Naive thymus-derived CD4-positive, alpha-beta T cell (primary cell): ENCODE measurements at regions not wholly inside any gene's neighbourhood (a gene's known extent, or its start where the extent isn't known, plus 50 kb on each side); places are given as distances from the start of the nearest gene placed in this dataset.
"Not testable (repeated sequence)": the region's sequence is repeated elsewhere in the genome, so short reads cannot be mapped to it uniquely, and the experiment has no call there.

ENCODE experiments used
- ATAC-seq: fragments of 150-1000 bp; cut with Tn5 transposase; 2 replicates; pipeline ENCODE4 v1.10.0; 2021; ENCODE audit warnings: mild to moderate bottlenecking, moderate library complexity
- CTCF ChIA-PET: fragments of 350-600 bp; sonication (Branson Sonifier 250); formaldehyde crosslinking; loops from one replicate; lab custom pipeline; 2021; ENCODE audit warnings: antibody characterized with exemption; lab: Charles Lee
- POLR2A ChIA-PET: fragments of 350-600 bp; sonication (Branson Sonifier 250); formaldehyde crosslinking; loops from one replicate; lab custom pipeline; 2021; ENCODE audit warnings: antibody characterized with exemption, inconsistent platforms; lab: Charles Lee
- DNase-seq, 9 donors: peaks; one replicate each; pipeline versions ENCODE4 v3.0.0 to v3.0.0-alpha.2; 2020 to 2022; ENCODE audit warnings: mixed read lengths in 1 of 9
- H3K27ac ChIP-seq: one replicate; pipeline ENCODE4 v1.7.0; 2013; ENCODE audit warnings: mild to moderate bottlenecking, low read depth, low read length, moderate library complexity
- H3K27me3 ChIP-seq, 2 donors: one replicate each; pipeline ENCODE4 v1.7.0; 2013; ENCODE audit warnings: low read length in 2 of 2, mild to moderate bottlenecking in 2 of 2, moderate library complexity in 2 of 2; ENCODE audit not compliant: control insufficient read depth in 2 of 2, insufficient read depth in 2 of 2
- H3K36me3 ChIP-seq, 3 experiments: 1 replicate in 2 of 3; 2 replicates in 1 of 3; pipeline ENCODE4 v1.7.0; 2013; ENCODE audit warnings: low read length in 3 of 3, mild to moderate bottlenecking in 3 of 3, moderate library complexity in 1 of 3; ENCODE audit not compliant: insufficient read depth in 3 of 3, control insufficient read depth in 2 of 3
- H3K4me1 ChIP-seq, 2 donors: one replicate each; pipeline ENCODE4 v1.7.0; 2013; ENCODE audit warnings: low read length in 2 of 2, mild to moderate bottlenecking in 2 of 2, moderate library complexity in 1 of 2; ENCODE audit not compliant: control insufficient read depth in 2 of 2, insufficient read depth in 2 of 2
- H3K4me3 ChIP-seq: 2 replicates; pipeline ENCODE4 v1.7.0; 2013; ENCODE audit warnings: mild to moderate bottlenecking, low read length
- H3K9me3 ChIP-seq, 3 experiments: 1 replicate in 2 of 3; 2 replicates in 1 of 3; pipeline ENCODE4 v1.7.0; 2013; ENCODE audit warnings: low read length in 3 of 3; ENCODE audit not compliant: control insufficient read depth in 2 of 3
- H3K27ac Mint-ChIP-seq, 9 donors: one replicate each; pipeline ENCODE4 v1.8.0; 2020 to 2022; ENCODE audit warnings: mixed read lengths in 9 of 9, mild to moderate bottlenecking in 8 of 9, moderate library complexity in 5 of 9, inconsistent platforms in 2 of 9
- H3K27me3 Mint-ChIP-seq, 5 donors: one replicate each; pipeline ENCODE4 v1.8.0; 2021 to 2022; ENCODE audit warnings: mixed read lengths in 5 of 5, mild to moderate bottlenecking in 1 of 5
- H3K36me3 Mint-ChIP-seq, 5 donors: one replicate each; pipeline ENCODE4 v1.8.0; 2020 to 2022; ENCODE audit warnings: mixed read lengths in 5 of 5, mild to moderate bottlenecking in 3 of 5, inconsistent platforms in 1 of 5
- H3K4me1 Mint-ChIP-seq, 7 donors: one replicate each; pipeline ENCODE4 v1.8.0; 2020 to 2022; ENCODE audit warnings: mixed read lengths in 7 of 7, mild to moderate bottlenecking in 3 of 7, inconsistent platforms in 1 of 7
- H3K4me3 Mint-ChIP-seq, 10 donors: one replicate each; pipeline ENCODE4 v1.8.0; 2020 to 2022; ENCODE audit warnings: mild to moderate bottlenecking in 10 of 10, mixed read lengths in 10 of 10, moderate library complexity in 6 of 10, inconsistent platforms in 2 of 10
- H3K9me3 Mint-ChIP-seq, 11 donors: one replicate each; pipeline ENCODE4 v1.8.0; 2020 to 2022; ENCODE audit warnings: mixed read lengths in 11 of 11, mild to moderate bottlenecking in 4 of 11, inconsistent platforms in 1 of 11, moderate library complexity in 1 of 11
- intact Hi-C, 2 donors: fragments of 100-400 bp; cut with micrococcal nuclease; formaldehyde crosslinking; loops; one replicate each; pipeline ENCODE4 v1.15.1; 2023

DNA sequence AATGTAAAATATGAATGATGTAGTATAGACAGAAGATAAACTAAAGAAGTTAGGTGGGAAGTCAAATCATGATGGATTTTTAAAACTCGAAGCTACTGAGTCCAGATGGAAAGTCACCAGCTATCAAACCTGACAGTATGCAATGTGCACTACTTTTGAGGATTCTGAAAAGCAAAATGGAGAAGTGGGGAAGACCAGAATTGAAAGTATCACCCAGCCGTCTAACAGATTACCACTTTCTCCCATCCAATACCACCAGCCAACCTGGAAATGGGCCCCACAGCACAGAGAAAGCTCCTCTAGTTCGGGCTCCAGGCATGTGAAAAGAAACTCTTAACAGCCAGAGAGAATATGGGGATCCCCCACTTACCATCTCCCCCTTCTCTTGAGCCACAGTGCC is 67.9 kb upstream of the SRRM3 start:
- Mint-ChIP-seq H3K4me3 (peak overlapping the region; percentile 59 to 95 (median 81)), H3K36me3 (no peaks in the 10 kb centered on the region), H3K27ac (peak overlapping the region; percentile 88 to 99 (median 94)), H3K27me3 (no peaks in the 10 kb centered on the region), H3K9me3 (peaks cover 0 to 6% (median 0%) of the 10 kb centered on the region in 11 donors), H3K4me1 (peaks cover 28 to 55% (median 40%) of the 10 kb centered on the region in 7 donors)
- Histone ChIP-seq H3K9me3 (no peaks in the 10 kb centered on the region), H3K4me3 (peak overlapping the region; percentile 28), H3K27me3 (no peaks in the 10 kb centered on the region), H3K4me1 (peaks cover 0 to 13% of the 10 kb centered on the region in 2 donors), H3K27ac (peak overlapping the region; percentile 41), H3K36me3 (no peaks in the 10 kb centered on the region)
- CTCF ChIA-PET, result no interaction called here
- intact Hi-C loops, result loop anchor here (1.0 to 5.0 kb wide), 3 partner anchors 9 to 267 kb away; no protein-coding TSS in a partner anchor
- POLR2A ChIA-PET, result no interaction called here
- ATAC-seq (peak; percentile 31), DNase-seq (no peak)

GRCh38 chr7:76135263-76135662 is 66.4 kb upstream of the SRRM3 start:
- H3K27me3 ChIP-seq, H3K4me3 ChIP-seq, H3K36me3 ChIP-seq, H3K27ac ChIP-seq, H3K4me3 Mint-ChIP-seq, H3K27ac Mint-ChIP-seq, H3K9me3 ChIP-seq, intact Hi-C loops, H3K36me3 Mint-ChIP-seq, POLR2A ChIA-PET, H3K27me3 Mint-ChIP-seq, DNase-seq, ATAC-seq, CTCF ChIA-PET: not testable (repeated sequence)
- peaks cover 0 to 10% (median 0%) of the 10 kb centered on the region in 11 donors for H3K9me3 Mint-ChIP-seq
- peaks cover 0 to 13% of the 10 kb centered on the region in 2 donors for H3K4me1 ChIP-seq
- H3K4me1 Mint-ChIP-seq, result peaks cover 26 to 55% (median 40%) of the 10 kb centered on the region in 7 donors

DNA sequence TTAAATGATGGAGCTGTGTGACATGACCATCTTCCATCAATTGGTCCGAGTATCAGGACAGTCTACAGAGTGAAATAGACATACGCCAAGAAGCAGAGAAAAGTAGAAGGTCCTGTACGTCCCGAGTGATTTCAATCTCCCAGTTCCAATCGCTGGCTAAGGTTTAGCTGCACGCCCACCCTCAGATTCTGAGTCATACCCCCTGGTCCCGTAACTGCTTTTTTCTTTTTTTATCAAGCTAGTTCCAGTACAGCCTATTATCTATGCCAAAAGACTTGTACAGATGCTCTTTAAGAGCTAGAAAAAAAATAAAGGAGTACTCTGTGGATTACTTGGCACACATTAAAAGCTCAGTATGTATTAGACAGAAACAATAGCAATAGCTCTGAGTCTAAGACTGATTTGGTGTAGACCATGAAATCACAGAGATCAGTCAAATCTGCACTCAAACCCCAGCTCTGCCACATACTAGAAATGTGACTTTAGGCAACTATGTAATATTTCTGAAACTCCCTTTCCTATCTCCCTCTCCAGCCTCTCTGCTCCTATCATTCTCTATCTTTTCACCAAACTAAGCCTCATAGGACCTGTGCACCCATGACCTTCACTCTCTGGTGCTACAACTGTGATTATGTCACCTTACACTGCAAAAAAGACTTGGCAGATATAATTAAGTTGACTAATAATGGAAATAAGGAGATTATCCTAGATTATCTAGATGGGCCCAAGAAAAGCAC is 63.0 kb upstream of the SRRM3 start:
- intact Hi-C loops, DNase-seq, H3K4me3 ChIP-seq, H3K27me3 ChIP-seq, H3K4me3 Mint-ChIP-seq, H3K27me3 Mint-ChIP-seq, H3K27ac ChIP-seq, H3K36me3 ChIP-seq, H3K36me3 Mint-ChIP-seq, POLR2A ChIA-PET, H3K9me3 ChIP-seq, H3K9me3 Mint-ChIP-seq, ATAC-seq, CTCF ChIA-PET: not testable (repeated sequence)
- peak overlapping the region in 1 of 9 donors; percentile 8 for H3K27ac Mint-ChIP-seq
- peaks cover 5 to 37% (median 28%) of the 10 kb centered on the region in 7 donors for H3K4me1 Mint-ChIP-seq
- peaks cover 0 to 19% of the 10 kb centered on the region in 2 donors for H3K4me1 ChIP-seq

- intact Hi-C loops, result no loop called here
- ATAC-seq (no peak), DNase-seq (no peak)
- Mint-ChIP-seq H3K27ac (peak overlapping the region in 1 of 9 donors; percentile 3), H3K27me3 (no peaks in the 10 kb centered on the region), H3K4me1 (peaks cover 3 to 36% (median 25%) of the 10 kb centered on the region in 7 donors), H3K4me3 (no peak overlapping the region), H3K36me3 (peaks cover 0 to 7% (median 0%) of the 10 kb centered on the region in 5 donors), H3K9me3 (peaks cover 0 to 6% (median 0%) of the 10 kb centered on the region in 11 donors)
- H3K27me3 ChIP-seq, result no peaks in the 10 kb centered on the region
- CTCF ChIA-PET, result no interaction called here
- no peak overlapping the region for H3K4me3 ChIP-seq
- no peak overlapping the region for H3K27ac ChIP-seq
- H3K36me3 ChIP-seq, result no peaks in the 10 kb centered on the region
- H3K4me1 ChIP-seq, result peaks cover 0 to 11% of the 10 kb centered on the region in 2 donors
- H3K9me3 ChIP-seq, result no peaks in the 10 kb centered on the region
- POLR2A ChIA-PET, result no interaction called here
Measured at GRCh38 chr7:76139670-76140069, 62.0 kb upstream of the SRRM3 start.

GRCh38 chr7:76140259-76140658 is 61.4 kb upstream of the SRRM3 start:
- H3K27me3 Mint-ChIP-seq, H3K27me3 ChIP-seq, POLR2A ChIA-PET, H3K36me3 ChIP-seq, H3K9me3 Mint-ChIP-seq, intact Hi-C loops, DNase-seq, H3K9me3 ChIP-seq, H3K36me3 Mint-ChIP-seq, H3K4me3 ChIP-seq, ATAC-seq, H3K27ac ChIP-seq, CTCF ChIA-PET, H3K4me3 Mint-ChIP-seq: not testable (repeated sequence)
- Mint-ChIP-seq H3K4me1 (peaks cover 7 to 42% (median 25%) of the 10 kb centered on the region in 7 donors), H3K27ac (peak overlapping the region in 1 of 9 donors; percentile 3)
- H3K4me1 ChIP-seq, result peaks cover 0 to 11% of the 10 kb centered on the region in 2 donors

DNA sequence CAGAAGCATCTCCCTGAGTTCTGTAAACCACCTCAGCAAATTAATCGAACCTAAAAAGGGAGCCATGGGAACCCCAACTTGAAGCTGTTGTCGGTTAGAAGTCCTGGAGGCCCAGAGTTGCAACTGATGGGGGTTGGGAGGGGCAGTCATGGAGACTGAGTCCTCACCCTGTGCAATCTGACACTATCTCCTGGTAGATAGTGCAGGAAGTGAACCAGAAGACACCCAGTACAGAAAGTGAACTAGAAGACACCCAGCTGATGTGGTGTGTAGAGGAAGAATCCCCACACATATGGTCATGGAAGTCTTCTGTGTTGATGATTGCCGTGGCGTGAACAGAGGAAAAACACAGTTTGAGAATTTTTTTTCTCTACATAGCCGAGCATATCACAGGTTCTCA is 58.8 kb upstream of the SRRM3 start:
- H3K27ac Mint-ChIP-seq, result peak overlapping the region in 5 of 9 donors; percentile 72 to 94 (median 80)
- Histone ChIP-seq H3K4me1 (peaks cover 0 to 11% of the 10 kb centered on the region in 2 donors), H3K9me3 (no peaks in the 10 kb centered on the region), H3K36me3 (no peaks in the 10 kb centered on the region), H3K4me3 (no peak overlapping the region), H3K27ac (no peak overlapping the region), H3K27me3 (no peaks in the 10 kb centered on the region)
- peaks cover 0 to 6% (median 0%) of the 10 kb centered on the region in 11 donors for H3K9me3 Mint-ChIP-seq
- DNase-seq (peak in 1 of 9 donors; percentile 30), ATAC-seq (peak; percentile 95)
- no peaks in the 10 kb centered on the region for H3K27me3 Mint-ChIP-seq
- H3K4me1 Mint-ChIP-seq, result peaks cover 7 to 32% (median 24%) of the 10 kb centered on the region in 7 donors
- ChIA-PET POLR2A (no interaction called here), CTCF (no interaction called here)
- peak overlapping the region in 6 of 10 donors; percentile 16 to 68 (median 56) for H3K4me3 Mint-ChIP-seq
- H3K36me3 Mint-ChIP-seq, result peaks cover 0 to 7% (median 0%) of the 10 kb centered on the region in 5 donors
- intact Hi-C loops, result loop anchor here in 1 of 2 donors (1.0 to 2.0 kb wide), 2 partner anchors 10 to 24 kb away; no protein-coding TSS in a partner anchor
